Activated naive CD8-positive, alpha-beta T cell treated with anti-CD3 and anti-CD28 coated beads, Interleukin-2, amount 50 U/mL, for 24 hours (primary cell): ENCODE measurements at regions not wholly inside any gene's neighbourhood (a gene's known extent, or its start where the extent isn't known, plus 50 kb on each side); places are given as distances from the start of the nearest gene placed in this dataset.
"Not testable (repeated sequence)": the region's sequence is repeated elsewhere in the genome, so short reads cannot be mapped to it uniquely, and the experiment has no call there.

Experiments used
- ATAC-seq: fragments of 150-1000 bp; cut with Tn5 transposase; one replicate; pipeline ENCODE4 v1.10.0; 2021
- DNase-seq: peaks from one replicate; pipeline ENCODE4 v3.0.0; 2021
- H3K27ac Mint-ChIP-seq: one replicate; pipeline ENCODE4 v1.8.0; 2021; ENCODE audit warnings: mild to moderate bottlenecking, mixed read lengths
- H3K27me3 Mint-ChIP-seq: one replicate; pipeline ENCODE4 v1.8.0; 2021; ENCODE audit warnings: mixed read lengths
- H3K36me3 Mint-ChIP-seq: one replicate; pipeline ENCODE4 v1.8.0; 2021; ENCODE audit warnings: low read depth, mixed read lengths
- H3K4me1 Mint-ChIP-seq: one replicate; pipeline ENCODE4 v1.8.0; 2021; ENCODE audit warnings: mixed read lengths
- H3K4me3 Mint-ChIP-seq: one replicate; pipeline ENCODE4 v1.8.0; 2021; ENCODE audit warnings: mild to moderate bottlenecking, moderate library complexity, mixed read lengths
- H3K9me3 Mint-ChIP-seq: one replicate; pipeline ENCODE4 v1.8.0; 2021; ENCODE audit warnings: mixed read lengths

DNA sequence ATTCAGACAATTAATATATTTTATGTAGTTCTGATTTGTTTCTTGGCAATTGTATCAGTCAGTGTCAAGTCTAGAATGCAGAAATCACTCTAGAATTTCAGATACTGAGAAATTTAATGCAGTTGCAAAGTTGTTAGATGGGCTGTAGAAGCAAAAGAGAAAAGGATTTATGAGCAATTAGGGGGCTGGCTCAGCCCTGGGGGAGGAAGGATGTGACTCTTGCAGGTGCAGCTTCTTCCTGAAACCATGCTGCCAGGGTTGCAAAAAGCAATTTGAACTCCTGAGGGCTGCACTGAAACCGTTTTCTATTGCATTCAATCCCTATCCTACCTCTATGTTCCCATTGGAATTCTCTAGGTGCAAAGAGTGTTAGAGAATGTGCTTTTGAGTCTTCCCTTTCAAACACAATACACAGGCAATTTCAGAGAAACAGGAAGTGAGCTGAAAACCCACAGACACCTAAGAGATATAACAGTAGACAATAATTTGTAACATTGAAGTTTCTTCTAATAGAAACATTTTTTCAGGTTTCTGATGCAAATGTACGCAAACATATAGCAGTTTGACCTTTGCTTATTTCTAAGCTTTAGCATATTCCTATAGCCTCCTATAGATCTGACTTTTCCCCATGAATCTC, 814.7 kb upstream of the ATXN8OS start:
- DNase-seq (no peak), ATAC-seq (no peak)
- Mint-ChIP-seq H3K4me3 (no peak overlapping the region), H3K27me3 (no peaks in the 10 kb centered on the region), H3K36me3 (no peaks in the 10 kb centered on the region), H3K9me3 (peaks cover 19% of the 10 kb centered on the region), H3K4me1 (no peaks in the 10 kb centered on the region), H3K27ac (no peak overlapping the region)

DNA sequence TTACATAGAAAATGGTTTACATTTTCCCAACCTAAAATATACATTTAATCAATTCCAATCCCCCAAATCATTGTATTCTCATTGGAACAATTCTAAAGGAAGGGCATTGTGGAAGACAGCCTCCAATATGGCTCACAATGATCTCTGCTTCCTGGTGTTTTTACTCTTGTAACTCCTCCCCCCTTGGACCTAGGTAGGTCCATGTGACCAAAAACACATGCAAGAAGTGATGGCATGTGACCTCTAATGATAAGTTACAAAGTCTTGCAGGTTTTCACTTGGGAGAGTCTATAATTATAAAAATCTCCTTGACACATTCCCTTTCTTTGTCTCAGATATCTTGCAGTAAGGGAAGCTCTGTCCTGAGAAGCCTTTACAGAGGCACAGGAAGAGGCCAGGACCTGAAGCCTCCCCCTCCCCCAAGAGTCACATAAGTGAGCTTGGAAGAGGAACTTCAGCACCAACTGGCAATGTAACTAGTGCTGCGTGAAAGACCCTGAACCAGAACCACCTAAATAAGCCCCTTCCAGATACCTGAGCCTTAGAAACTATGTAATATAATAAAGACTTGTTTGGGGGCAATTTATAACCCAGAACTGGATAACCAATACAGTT, 816.2 kb upstream of the ATXN8OS start:
- DNase-seq (no peak), ATAC-seq (no peak)
- no peaks in the 10 kb centered on the region for H3K36me3 Mint-ChIP-seq
- H3K4me3 Mint-ChIP-seq: no peak overlapping the region
- peaks cover 26% of the 10 kb centered on the region for H3K9me3 Mint-ChIP-seq
- H3K27me3 Mint-ChIP-seq: no peaks in the 10 kb centered on the region
- no peaks in the 10 kb centered on the region for H3K4me1 Mint-ChIP-seq
- H3K27ac Mint-ChIP-seq: no peak overlapping the region

DNA sequence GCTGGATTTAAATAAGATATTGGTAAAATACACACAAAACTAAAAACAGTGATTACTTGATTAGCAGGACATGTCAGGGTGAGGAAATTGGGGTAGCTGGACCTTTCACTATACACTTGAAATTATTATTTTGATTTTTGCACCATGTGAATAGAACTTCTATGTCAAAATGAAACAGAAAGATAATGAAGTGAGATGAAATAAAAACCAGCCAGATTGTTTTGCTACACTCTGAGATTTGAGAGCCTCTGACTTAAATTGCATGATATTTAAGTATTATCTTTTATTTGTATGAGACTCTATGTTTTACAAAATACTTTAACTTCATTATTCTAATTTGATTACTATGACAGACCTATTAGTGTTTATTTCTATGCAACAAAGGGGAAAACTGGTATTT, 819.6 kb upstream of the ATXN8OS start:
- ATAC-seq (no peak), DNase-seq (no peak)
- Mint-ChIP-seq H3K36me3 (no peaks in the 10 kb centered on the region), H3K27ac (no peak overlapping the region), H3K27me3 (no peaks in the 10 kb centered on the region), H3K4me1 (no peaks in the 10 kb centered on the region), H3K9me3 (peaks cover 20% of the 10 kb centered on the region), H3K4me3 (no peak overlapping the region)

DNA sequence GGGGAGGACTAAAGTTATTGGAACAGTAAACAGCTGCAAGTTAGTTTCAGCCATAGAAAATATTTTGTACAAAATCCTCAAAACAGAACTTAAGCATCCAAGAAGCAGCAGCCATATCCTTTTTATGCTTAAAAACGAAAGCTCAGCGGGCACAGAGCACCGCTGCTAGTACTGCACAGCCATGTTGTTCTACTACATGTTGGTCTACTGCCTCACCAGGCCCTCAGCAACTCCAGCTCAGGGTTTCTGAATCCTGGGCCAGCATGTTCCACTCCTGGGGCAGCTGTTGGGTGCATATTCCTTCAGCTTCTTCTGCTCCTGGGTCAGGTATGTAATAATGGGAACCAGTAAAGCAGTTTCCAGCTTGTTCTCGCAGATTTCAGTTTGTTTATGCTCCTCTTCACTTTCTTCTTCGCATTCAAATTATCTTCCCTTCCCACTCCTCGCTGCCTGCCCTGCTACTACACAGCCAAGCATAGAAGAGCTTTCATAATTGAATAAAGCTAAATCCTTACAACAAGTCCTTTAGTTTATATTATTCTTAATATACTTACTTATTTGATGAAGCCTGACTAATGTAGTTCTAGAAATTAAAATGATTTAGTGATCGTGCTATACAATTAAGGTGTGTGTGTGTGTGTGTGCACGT, 820.5 kb upstream of the ATXN8OS start:
- ATAC-seq (no peak), DNase-seq (no peak)
- H3K36me3 Mint-ChIP-seq: no peaks in the 10 kb centered on the region
- H3K27ac Mint-ChIP-seq: no peak overlapping the region
- H3K9me3 Mint-ChIP-seq: peaks cover 23% of the 10 kb centered on the region
- H3K4me1 Mint-ChIP-seq: no peaks in the 10 kb centered on the region
- H3K4me3 Mint-ChIP-seq: no peak overlapping the region
- H3K27me3 Mint-ChIP-seq: no peaks in the 10 kb centered on the region

DNA sequence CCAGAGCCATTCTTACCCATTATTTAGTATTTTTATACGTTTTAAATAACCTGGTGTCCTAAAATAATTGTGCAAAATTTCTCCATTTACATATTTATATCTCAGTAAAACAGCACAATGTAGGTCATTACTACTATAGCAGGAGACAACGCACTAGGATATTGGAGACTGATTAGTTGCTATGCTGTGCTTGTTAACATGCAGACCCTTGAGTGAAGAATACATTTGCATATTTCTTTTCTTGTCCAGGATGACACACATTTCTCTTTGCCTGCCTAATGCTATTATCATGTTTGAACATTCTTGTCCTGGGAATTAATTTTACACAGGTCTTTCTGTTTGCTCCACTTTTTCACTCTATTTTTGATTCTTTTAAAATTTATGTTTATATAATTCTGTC, 823.8 kb upstream of the ATXN8OS start:
- H3K27me3 Mint-ChIP-seq: no peaks in the 10 kb centered on the region
- no peak for DNase-seq
- H3K27ac Mint-ChIP-seq: no peak overlapping the region
- ATAC-seq: no peak
- no peaks in the 10 kb centered on the region for H3K36me3 Mint-ChIP-seq
- H3K4me1 Mint-ChIP-seq: no peaks in the 10 kb centered on the region
- no peak overlapping the region for H3K4me3 Mint-ChIP-seq
- H3K9me3 Mint-ChIP-seq: peaks cover 16% of the 10 kb centered on the region

DNA sequence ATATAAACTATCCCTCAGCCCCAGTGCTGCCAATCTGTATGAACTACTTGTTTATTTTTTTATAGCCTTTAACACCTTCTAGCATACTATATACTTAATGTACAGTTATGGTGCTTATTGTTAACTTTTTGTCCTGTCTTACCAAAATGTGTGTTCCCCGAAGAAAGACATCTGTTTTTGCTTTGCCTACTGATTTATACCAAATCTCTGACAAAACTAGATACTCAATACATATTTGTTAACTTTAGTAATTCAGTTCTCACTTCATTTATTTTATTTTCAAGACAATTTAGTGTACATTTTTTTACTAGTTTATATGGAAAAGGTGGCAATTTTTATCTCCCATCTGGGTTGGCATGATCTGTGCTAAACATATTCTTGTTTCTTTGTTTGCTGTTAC, 824.3 kb upstream of the ATXN8OS start:
- Mint-ChIP-seq H3K27me3 (no peaks in the 10 kb centered on the region), H3K27ac (no peak overlapping the region), H3K36me3 (no peaks in the 10 kb centered on the region), H3K4me1 (no peaks in the 10 kb centered on the region), H3K4me3 (no peak overlapping the region), H3K9me3 (peaks cover 18% of the 10 kb centered on the region)
- DNase-seq: no peak
- ATAC-seq: no peak

DNA sequence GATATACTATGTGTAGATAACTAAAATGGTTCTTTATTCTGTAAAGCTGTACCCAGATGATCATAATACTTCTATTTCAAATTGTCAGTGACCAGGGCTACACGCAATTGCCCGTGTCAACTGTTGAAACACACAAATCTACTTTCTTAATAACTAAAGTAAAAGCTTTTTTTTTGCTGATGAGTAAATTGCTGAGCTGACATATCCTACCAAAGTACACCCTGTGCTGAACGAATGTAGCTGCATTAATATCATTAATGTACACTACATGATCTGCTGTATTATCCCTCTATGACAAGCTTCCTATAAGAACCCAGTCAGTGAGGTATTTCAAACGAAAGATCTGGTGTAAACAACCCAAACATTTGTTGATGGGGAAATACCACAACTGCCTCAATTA, 827.2 kb upstream of the ATXN8OS start:
- Mint-ChIP-seq H3K4me1 (no peaks in the 10 kb centered on the region), H3K9me3 (peaks cover 11% of the 10 kb centered on the region), H3K27ac (no peak overlapping the region), H3K27me3 (no peaks in the 10 kb centered on the region), H3K36me3 (no peaks in the 10 kb centered on the region), H3K4me3 (no peak overlapping the region)
- ATAC-seq: no peak
- no peak for DNase-seq

DNA sequence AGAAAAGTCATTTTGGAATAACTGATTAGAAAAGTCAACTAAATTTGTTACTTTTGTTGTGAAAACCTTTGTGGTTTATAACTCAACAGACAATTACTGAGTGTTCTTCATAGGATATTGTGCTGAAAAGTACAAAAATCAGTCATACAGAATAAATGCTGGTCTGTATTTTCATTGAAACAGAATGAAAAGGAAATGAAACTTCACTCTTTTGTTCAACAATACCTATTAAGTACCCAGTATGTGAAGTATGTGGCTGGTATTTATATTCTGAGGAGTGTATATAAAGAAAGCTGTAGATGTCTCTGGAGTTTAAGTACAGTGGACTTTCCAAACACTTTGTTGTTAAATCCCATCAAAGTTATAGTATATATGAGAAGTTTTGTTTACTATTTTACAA, 828.4 kb upstream of the ATXN8OS start:
- H3K9me3 Mint-ChIP-seq: peaks cover 10% of the 10 kb centered on the region
- no peaks in the 10 kb centered on the region for H3K27me3 Mint-ChIP-seq
- no peaks in the 10 kb centered on the region for H3K4me1 Mint-ChIP-seq
- no peak overlapping the region for H3K4me3 Mint-ChIP-seq
- H3K27ac Mint-ChIP-seq: no peak overlapping the region
- ATAC-seq (no peak), DNase-seq (no peak)
- H3K36me3 Mint-ChIP-seq: no peaks in the 10 kb centered on the region

DNA sequence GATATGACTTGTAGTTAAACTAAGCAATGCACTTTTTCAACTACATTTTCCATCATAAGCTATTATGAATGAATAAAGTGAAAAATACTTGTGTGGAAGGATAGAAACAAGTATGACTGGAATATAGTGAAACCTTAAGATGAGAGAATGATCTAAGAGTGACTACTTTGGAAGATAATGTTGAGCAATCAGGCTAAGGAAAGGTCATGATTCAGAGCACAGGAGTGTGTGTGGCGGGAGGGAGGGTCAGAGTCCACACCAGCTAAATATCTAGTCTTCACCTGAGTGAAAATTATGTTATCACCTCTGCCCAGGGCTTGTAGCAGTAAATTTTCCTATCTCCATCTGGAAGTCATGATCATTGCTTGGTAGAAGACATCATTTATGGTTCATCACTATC, 833.4 kb upstream of the ATXN8OS start:
- Mint-ChIP-seq H3K4me3 (no peak overlapping the region), H3K9me3 (peaks cover 5% of the 10 kb centered on the region), H3K27ac (no peak overlapping the region), H3K27me3 (no peaks in the 10 kb centered on the region), H3K4me1 (no peaks in the 10 kb centered on the region), H3K36me3 (no peaks in the 10 kb centered on the region)
- ATAC-seq (no peak), DNase-seq (no peak)

DNA sequence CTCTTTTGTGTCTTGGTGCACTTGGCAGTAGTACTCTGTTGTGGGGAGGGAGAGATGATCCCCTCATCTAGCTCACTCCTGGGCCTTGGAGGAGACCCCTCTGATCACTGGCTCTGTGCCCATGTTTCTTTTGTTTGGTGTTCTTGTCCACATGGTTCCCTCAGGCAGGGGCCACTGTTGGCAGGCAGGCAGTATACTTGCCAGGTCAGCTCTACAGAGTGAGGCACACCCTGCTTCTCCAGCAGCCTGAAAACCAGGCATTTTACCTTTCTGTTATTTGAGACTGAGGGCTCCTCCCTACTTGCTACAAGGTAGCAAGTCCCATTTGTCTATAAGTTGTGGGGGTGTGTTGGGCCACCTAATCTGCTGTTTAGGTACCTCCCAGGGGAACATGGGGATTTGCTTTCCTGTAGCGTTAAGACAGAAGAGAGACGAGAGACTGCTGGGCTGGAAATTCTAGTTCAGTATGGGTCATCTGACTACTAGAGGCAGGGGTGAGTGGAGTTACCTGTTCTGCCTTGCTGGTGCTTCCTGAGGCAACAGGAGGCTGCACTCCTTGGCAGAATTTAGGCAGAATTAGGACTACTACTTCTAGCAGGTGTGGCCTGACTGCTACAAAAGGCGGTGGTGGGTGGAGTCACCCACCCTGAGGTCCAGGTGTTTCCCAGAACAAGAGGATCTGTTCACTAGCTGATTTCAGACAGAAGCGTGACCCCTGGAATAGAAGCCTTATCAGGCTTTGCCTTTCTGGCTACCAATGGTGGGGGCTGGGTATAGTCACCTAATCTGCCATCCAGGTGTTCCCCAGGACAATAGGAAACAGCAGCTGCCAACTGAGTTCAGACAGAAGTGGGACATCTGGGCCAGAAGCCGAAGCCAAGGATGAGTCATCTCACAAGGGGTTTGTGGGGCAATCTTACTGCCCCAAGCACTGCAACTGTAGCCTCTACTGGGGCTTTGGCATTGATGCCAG, 843.0 kb upstream of the ATXN8OS start:
- H3K9me3 Mint-ChIP-seq: peaks cover 33% of the 10 kb centered on the region
- H3K4me3 Mint-ChIP-seq: no peak overlapping the region
- no peaks in the 10 kb centered on the region for H3K4me1 Mint-ChIP-seq
- DNase-seq (no peak), ATAC-seq (no peak)
- H3K27me3 Mint-ChIP-seq: no peaks in the 10 kb centered on the region
- no peak overlapping the region for H3K27ac Mint-ChIP-seq
- no peaks in the 10 kb centered on the region for H3K36me3 Mint-ChIP-seq

DNA sequence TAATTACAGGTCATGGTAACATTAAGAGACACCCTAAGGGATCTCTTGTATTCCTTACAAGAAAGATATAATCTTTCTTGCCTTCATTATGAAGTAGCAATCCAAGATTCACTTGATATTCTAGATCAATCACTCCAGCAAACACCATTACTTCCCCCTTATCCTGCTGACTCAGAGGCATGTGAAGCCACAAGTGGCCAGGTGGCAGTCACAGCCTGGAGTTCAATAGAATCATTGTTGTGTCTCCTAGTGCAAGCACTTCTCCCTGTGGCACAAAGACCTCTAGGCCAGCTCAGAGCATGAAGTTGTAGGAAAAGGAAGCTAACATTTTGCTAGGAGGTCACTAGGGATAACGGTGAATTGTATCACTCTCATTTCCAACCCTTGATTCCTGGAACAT, 864.3 kb upstream of the ATXN8OS start:
- ATAC-seq (no peak), DNase-seq (no peak)
- Mint-ChIP-seq H3K4me1 (no peaks in the 10 kb centered on the region), H3K9me3 (peaks cover 12% of the 10 kb centered on the region), H3K4me3 (no peak overlapping the region), H3K27me3 (no peaks in the 10 kb centered on the region), H3K27ac (no peak overlapping the region), H3K36me3 (no peaks in the 10 kb centered on the region)

DNA sequence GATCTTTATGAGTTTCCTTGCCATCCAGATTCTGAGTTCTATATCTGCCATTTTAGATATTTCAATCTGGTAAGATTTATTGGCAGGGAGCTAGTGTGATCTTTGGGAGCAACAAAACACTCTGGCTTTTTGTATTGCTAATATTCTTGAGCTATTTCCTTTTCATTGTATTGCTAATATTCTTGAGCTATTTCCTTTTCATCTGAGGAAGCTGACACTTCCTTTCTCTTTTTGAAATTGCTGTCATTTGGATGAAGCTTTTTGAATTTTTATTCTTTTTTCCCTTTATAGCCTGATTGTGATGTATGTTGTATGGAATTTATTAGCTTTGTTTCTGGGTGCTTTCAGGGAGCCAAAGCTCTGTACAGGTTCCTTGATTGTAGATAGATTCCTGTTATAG, 873.5 kb upstream of the ATXN8OS start:
- Mint-ChIP-seq H3K4me1 (no peaks in the 10 kb centered on the region), H3K4me3 (no peak overlapping the region), H3K36me3 (no peaks in the 10 kb centered on the region), H3K27me3 (no peaks in the 10 kb centered on the region), H3K9me3 (peaks cover 30% of the 10 kb centered on the region), H3K27ac (no peak overlapping the region)
- DNase-seq (no peak), ATAC-seq (no peak)

DNA sequence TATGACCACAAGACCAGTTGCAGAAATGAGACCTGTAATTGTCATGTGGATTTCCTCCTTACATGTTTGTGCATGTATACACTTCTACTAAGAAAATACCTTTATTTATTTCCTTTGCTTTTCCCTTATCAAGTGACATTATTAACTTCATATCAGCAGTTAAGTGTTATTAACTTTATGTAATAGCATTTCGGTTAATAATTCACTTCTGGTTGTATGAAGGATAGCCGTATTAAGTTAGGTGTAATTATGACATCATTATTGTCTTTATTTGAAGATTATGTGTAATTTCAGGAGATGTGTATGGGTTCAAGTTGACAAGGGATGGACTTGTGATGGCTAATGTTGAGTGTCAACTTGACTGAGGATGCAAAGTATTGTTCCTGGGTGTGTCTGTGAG, 881.2 kb upstream of the ATXN8OS start:
- ATAC-seq (no peak), DNase-seq (no peak)
- H3K9me3 Mint-ChIP-seq: peaks cover 49% of the 10 kb centered on the region
- no peaks in the 10 kb centered on the region for H3K36me3 Mint-ChIP-seq
- no peaks in the 10 kb centered on the region for H3K27me3 Mint-ChIP-seq
- H3K27ac Mint-ChIP-seq: no peak overlapping the region
- H3K4me3 Mint-ChIP-seq: no peak overlapping the region
- H3K4me1 Mint-ChIP-seq: no peaks in the 10 kb centered on the region

DNA sequence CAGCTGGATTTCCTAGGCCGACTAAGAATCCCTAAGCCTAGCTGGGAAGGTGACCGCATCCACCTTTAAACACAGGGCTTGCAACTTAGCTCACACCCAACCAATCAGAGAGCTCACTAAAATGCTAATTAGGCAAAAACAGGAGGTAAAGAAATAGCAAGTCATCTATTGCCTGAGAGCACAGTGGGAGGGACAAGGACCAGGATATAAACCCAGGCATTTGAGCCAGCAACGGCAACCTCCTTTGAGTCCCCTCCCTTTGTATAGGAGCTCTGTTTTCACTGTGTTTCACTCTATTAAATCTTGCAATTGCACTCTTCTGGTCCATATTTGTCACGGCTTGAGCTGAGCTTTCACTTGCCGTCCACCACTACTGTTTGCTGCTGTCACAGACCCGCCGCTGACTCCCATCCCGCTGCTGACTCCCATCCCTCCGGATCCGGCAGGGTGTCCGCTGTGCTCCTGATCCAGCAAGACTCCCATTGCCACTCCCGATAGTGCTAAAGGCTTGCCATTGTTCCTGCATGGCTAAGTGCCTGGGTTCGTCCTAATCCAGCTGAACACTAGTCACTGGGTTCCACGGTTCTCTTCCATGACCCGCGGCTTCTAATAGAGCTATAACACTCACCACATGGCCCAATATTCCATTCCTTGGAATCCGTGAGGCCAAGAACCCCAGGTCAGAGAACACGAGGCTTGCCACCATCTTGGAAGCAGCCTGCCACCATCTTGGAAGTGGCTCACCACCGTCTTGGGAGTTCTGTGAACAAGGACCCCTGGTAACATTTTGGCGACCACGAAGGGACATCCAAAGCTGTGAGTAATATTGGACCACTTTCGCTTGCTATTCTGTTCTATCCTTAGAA, 885.8 kb upstream of the ATXN8OS start:
- DNase-seq, H3K27ac Mint-ChIP-seq, H3K4me3 Mint-ChIP-seq, H3K4me1 Mint-ChIP-seq, ATAC-seq, H3K36me3 Mint-ChIP-seq, H3K27me3 Mint-ChIP-seq: not testable (repeated sequence)
- H3K9me3 Mint-ChIP-seq: peaks cover 24% of the 10 kb centered on the region
